H9 (cell line): ENCODE measurements at regions not wholly inside any gene's neighbourhood (a gene's known extent, or its start where the extent isn't known, plus 50 kb on each side); places are given as distances from the start of the nearest gene placed in this dataset.

Experiments
- DNase-seq: peaks from one replicate; pipeline ENCODE4 v3.0.0-alpha.2; 2017
- H2AFZ ChIP-seq: one replicate; pipeline ENCODE4 v1.6.1; 2013; ENCODE audit warnings: mild to moderate bottlenecking, low read length, control low read depth, moderate library complexity
- H2AK5ac ChIP-seq: 2 replicates; pipeline ENCODE4 v1.6.1; 2013; ENCODE audit warnings: low read length, control low read depth, mixed read lengths; ENCODE audit not compliant: insufficient read length
- H2BK120ac ChIP-seq: one replicate; pipeline ENCODE4 v1.6.1; 2013; ENCODE audit warnings: low read depth, mild to moderate bottlenecking, low read length, control low read depth, inconsistent platforms; ENCODE audit not compliant: poor library complexity, severe bottlenecking
- H2BK12ac ChIP-seq: 2 replicates; pipeline ENCODE4 v1.6.1; 2013; ENCODE audit warnings: low read length, control low read depth, mixed read lengths, low read depth; ENCODE audit not compliant: insufficient read length
- H2BK15ac ChIP-seq: 2 replicates; pipeline ENCODE4 v1.6.1; 2013; ENCODE audit warnings: low read depth, low read length, control low read depth
- H2BK20ac ChIP-seq: one replicate; pipeline ENCODE4 v1.6.1; 2013; ENCODE audit warnings: low read depth, mild to moderate bottlenecking, low read length, control low read depth, inconsistent platforms; ENCODE audit not compliant: poor library complexity, severe bottlenecking
- H2BK5ac ChIP-seq: 2 replicates; pipeline ENCODE4 v1.6.1; 2013; ENCODE audit warnings: low read length, control low read depth, mixed read lengths; ENCODE audit not compliant: insufficient read length
- H3K14ac ChIP-seq: 2 replicates; pipeline ENCODE4 v1.6.1; 2013; ENCODE audit warnings: low read length, control low read depth; ENCODE audit not compliant: insufficient read depth
- H3K18ac ChIP-seq: 2 replicates; pipeline ENCODE4 v1.6.1; 2013; ENCODE audit warnings: low read depth, mild to moderate bottlenecking, mixed read lengths, low read length, control low read depth; ENCODE audit not compliant: insufficient read length
- H3K23ac ChIP-seq: 2 replicates; pipeline ENCODE4 v1.6.1; 2013; ENCODE audit warnings: low read length, control low read depth, mixed read lengths, low read depth; ENCODE audit not compliant: insufficient read length
- H3K23me2 ChIP-seq: 2 replicates; pipeline ENCODE4 v1.6.1; 2013; ENCODE audit warnings: low read depth, mild to moderate bottlenecking, mixed read lengths, low read length, control low read depth; ENCODE audit not compliant: insufficient read length, poor library complexity, severe bottlenecking
- H3K27ac ChIP-seq: 2 replicates; pipeline ENCODE4 v1.5.1; 2013; ENCODE audit warnings: low read length, control low read depth, mixed read lengths, low read depth; ENCODE audit not compliant: insufficient read length
- H3K27me3 ChIP-seq: 2 replicates; pipeline ENCODE4 v1.6.1; 2013; ENCODE audit warnings: low read length, control low read depth, inconsistent platforms; ENCODE audit not compliant: insufficient read depth
- H3K4ac ChIP-seq: 2 replicates; pipeline ENCODE4 v1.6.1; 2013; ENCODE audit warnings: low read depth, mild to moderate bottlenecking, control low read depth, inconsistent platforms, low read length, moderate library complexity
- H3K4me1 ChIP-seq: 2 replicates; pipeline ENCODE4 v1.6.1; 2013; ENCODE audit warnings: low read length, control low read depth, inconsistent platforms; ENCODE audit not compliant: insufficient read depth
- H3K4me2 ChIP-seq: 2 replicates; pipeline ENCODE4 v1.6.1; 2013; ENCODE audit warnings: low read length, control low read depth, mixed read lengths; ENCODE audit not compliant: insufficient read length, insufficient read depth
- H3K56ac ChIP-seq: 2 replicates; pipeline ENCODE4 v1.6.1; 2013; ENCODE audit warnings: low read depth, mild to moderate bottlenecking, mixed read lengths, low read length, control low read depth; ENCODE audit not compliant: insufficient read length
- H3K79me1 ChIP-seq: 2 replicates; pipeline ENCODE4 v1.6.1; 2013; ENCODE audit warnings: low read depth, mild to moderate bottlenecking, moderate library complexity, low read length, control low read depth, inconsistent platforms; ENCODE audit not compliant: insufficient read depth, poor library complexity, severe bottlenecking
- H3K79me2 ChIP-seq: 2 replicates; pipeline ENCODE4 v1.6.1; 2013; ENCODE audit warnings: low read length, control low read depth, inconsistent platforms; ENCODE audit not compliant: insufficient read depth
- H3K9ac ChIP-seq: 2 replicates; pipeline ENCODE4 v1.6.1; 2013; ENCODE audit warnings: low read length, control low read depth, mixed read lengths; ENCODE audit not compliant: insufficient read length; ENCODE audit errors: extremely low read depth
- H3K9me3 ChIP-seq: one replicate; pipeline ENCODE4 v1.6.1; 2013; ENCODE audit warnings: low read depth, low read length, inconsistent platforms; ENCODE audit not compliant: control insufficient read depth
- H3T11ph ChIP-seq: one replicate; pipeline ENCODE4 v1.6.1; 2013; ENCODE audit warnings: mild to moderate bottlenecking, low read length, control low read depth, inconsistent platforms
- H4K20me1 ChIP-seq: one replicate; pipeline ENCODE4 v1.6.1; 2013; ENCODE audit not compliant: control insufficient read depth, insufficient read length, insufficient read depth
- H4K5ac ChIP-seq: 2 replicates; pipeline ENCODE4 v1.6.1; 2013; ENCODE audit warnings: low read depth, mild to moderate bottlenecking, mixed read lengths, low read length, control low read depth; ENCODE audit not compliant: insufficient read length
- H4K8ac ChIP-seq: replicated peaks from 2 replicates; pipeline ENCODE4 v1.6.1; 2013; ENCODE audit warnings: low read length, control low read depth, mixed read lengths, low read depth; ENCODE audit not compliant: insufficient read length
- H4K91ac ChIP-seq: 2 replicates; pipeline ENCODE4 v1.6.1; 2013; ENCODE audit warnings: low read depth, mild to moderate bottlenecking, moderate library complexity, mixed read lengths, low read length, control low read depth; ENCODE audit not compliant: insufficient read length
- H3K27ac Mint-ChIP-seq, 3 experiments: 2 replicates in 2 of 3; 3 replicates in 1 of 3; pipeline ENCODE4 v1.8.0; 2020 to 2021; ENCODE audit warnings: mixed read lengths in 3 of 3, mild to moderate bottlenecking in 1 of 3, moderate library complexity in 1 of 3
- H3K27me3 Mint-ChIP-seq: 2 replicates; pipeline ENCODE4 v1.8.0; 2021; ENCODE audit warnings: low read depth, mild to moderate bottlenecking, moderate library complexity, mixed read lengths
- H3K36me3 Mint-ChIP-seq, 3 experiments: 2 replicates in 2 of 3; 3 replicates in 1 of 3; pipeline ENCODE4 v1.8.0; 2020 to 2021; ENCODE audit warnings: low read depth in 3 of 3, mixed read lengths in 3 of 3; ENCODE audit not compliant: insufficient read depth in 1 of 3
- H3K4me1 Mint-ChIP-seq, 2 experiments: 2 replicates each; pipeline ENCODE4 v1.8.0; 2020; ENCODE audit warnings: mixed read lengths in 2 of 2
- H3K4me3 Mint-ChIP-seq, 2 experiments: 2 replicates in 1 of 2; 3 replicates in 1 of 2; pipeline ENCODE4 v1.8.0; 2020 to 2021; ENCODE audit warnings: mild to moderate bottlenecking in 2 of 2, mixed read lengths in 2 of 2, moderate library complexity in 1 of 2
- H3K9me3 Mint-ChIP-seq, 2 experiments: 2 replicates in 1 of 2; 3 replicates in 1 of 2; pipeline ENCODE4 v1.8.0; 2020; ENCODE audit warnings: mild to moderate bottlenecking in 2 of 2, mixed read lengths in 2 of 2, moderate library complexity in 1 of 2
- WGBS: extraction: QIAGEN DNeasy Blood & Tissue Kit; methylation state at CpG from one replicate; pipeline ENCODE4 v1.1.7; 2013; ENCODE audit warnings: missing lambda C conversion rate, low lambda C conversion rate, mixed read lengths; ENCODE audit not compliant: insufficient read length; ENCODE audit errors: extremely low coverage; 5-methylcytosine and 5-hydroxymethylcytosine counted together
- TF ChIP-seq, protein P1 (sequence below): fragments of 200-600 bp; sonication (generic); conservative IDR thresholded peaks from 3 replicates; pipeline ENCODE4 v1.8.0; 2021; ENCODE audit warnings: antibody characterized with exemption, mild to moderate bottlenecking

GRCh38 chr2:71851094-71851750, 296.4 kb downstream of the CYP26B1 start:
- DNase-seq: peak; percentile 13
- H3T11ph ChIP-seq: no peak overlapping the region
- no peak overlapping the region for H2AFZ ChIP-seq
- H3K9ac ChIP-seq: no peak overlapping the region
- no peak overlapping the region for H2BK120ac ChIP-seq
- no peak overlapping the region for H4K8ac ChIP-seq
- no peak overlapping the region for H3K27ac Mint-ChIP-seq
- H2BK12ac ChIP-seq: no peak overlapping the region
- no peak overlapping the region for H2BK20ac ChIP-seq
- H3K23ac ChIP-seq: no peak overlapping the region
- no peak overlapping the region for H3K56ac ChIP-seq
- H2AK5ac ChIP-seq: no peak overlapping the region
- H3K27me3 ChIP-seq: no peaks in the 10 kb centered on the region
- WGBS: no CpG with 5 or more reads among the region's 8 CpGs
- H3K36me3 Mint-ChIP-seq: no peaks in the 10 kb centered on the region
- no peak overlapping the region for H3K4ac ChIP-seq
- H3K9me3 ChIP-seq: no peaks in the 10 kb centered on the region
- no peaks in the 10 kb centered on the region for H3K79me1 ChIP-seq
- H3K4me2 ChIP-seq: no peak overlapping the region
- H3K14ac ChIP-seq: no peak overlapping the region
- peaks cover 5% of the 10 kb centered on the region for H3K27me3 Mint-ChIP-seq
- H3K79me2 ChIP-seq: no peaks in the 10 kb centered on the region
- no peak overlapping the region for H2BK15ac ChIP-seq
- H3K4me1 Mint-ChIP-seq: peaks cover 0 to 5% of the 10 kb centered on the region in 2 experiments; a peak in 1 of 4 replicates
- H3K4me3 Mint-ChIP-seq: no peak overlapping the region
- H3K18ac ChIP-seq: no peak overlapping the region
- TF ChIP-seq, protein P1, sequence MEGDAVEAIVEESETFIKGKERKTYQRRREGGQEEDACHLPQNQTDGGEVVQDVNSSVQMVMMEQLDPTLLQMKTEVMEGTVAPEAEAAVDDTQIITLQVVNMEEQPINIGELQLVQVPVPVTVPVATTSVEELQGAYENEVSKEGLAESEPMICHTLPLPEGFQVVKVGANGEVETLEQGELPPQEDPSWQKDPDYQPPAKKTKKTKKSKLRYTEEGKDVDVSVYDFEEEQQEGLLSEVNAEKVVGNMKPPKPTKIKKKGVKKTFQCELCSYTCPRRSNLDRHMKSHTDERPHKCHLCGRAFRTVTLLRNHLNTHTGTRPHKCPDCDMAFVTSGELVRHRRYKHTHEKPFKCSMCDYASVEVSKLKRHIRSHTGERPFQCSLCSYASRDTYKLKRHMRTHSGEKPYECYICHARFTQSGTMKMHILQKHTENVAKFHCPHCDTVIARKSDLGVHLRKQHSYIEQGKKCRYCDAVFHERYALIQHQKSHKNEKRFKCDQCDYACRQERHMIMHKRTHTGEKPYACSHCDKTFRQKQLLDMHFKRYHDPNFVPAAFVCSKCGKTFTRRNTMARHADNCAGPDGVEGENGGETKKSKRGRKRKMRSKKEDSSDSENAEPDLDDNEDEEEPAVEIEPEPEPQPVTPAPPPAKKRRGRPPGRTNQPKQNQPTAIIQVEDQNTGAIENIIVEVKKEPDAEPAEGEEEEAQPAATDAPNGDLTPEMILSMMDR: no peak
- no peak overlapping the region for H4K91ac ChIP-seq
- peaks cover 3% of the 10 kb centered on the region in 2 experiments; a peak in 2 of 5 replicates for H3K9me3 Mint-ChIP-seq
- H2BK5ac ChIP-seq: no peak overlapping the region
- H3K4me1 ChIP-seq: no peaks in the 10 kb centered on the region
- no peaks in the 10 kb centered on the region for H4K20me1 ChIP-seq
- H3K27ac ChIP-seq: no peak overlapping the region
- no peak overlapping the region for H4K5ac ChIP-seq
- H3K23me2 ChIP-seq: no peaks in the 10 kb centered on the region
